ENCODE measurements at regions not wholly inside any gene's neighbourhood (a gene's known extent, or its start where the extent isn't known, plus 50 kb on each side); places are given as distances from the start of the nearest gene placed in this dataset.
A peak's percentile ranks its signal among the peaks of the same experiment; 100 is the strongest.

- peak in 4 of 6 donors; percentile 7 to 89 (median 44) for DNase-seq (ENCODE audit: low read depth in 4 of 6, low spot score in 6 of 6)
- peak overlapping the region; percentile 17 for H3K27ac ChIP-seq (ENCODE audit: low read depth, low read length)
- no peaks in the 10 kb centered on the region for H3K9me3 ChIP-seq (ENCODE audit: control insufficient read depth, insufficient read depth, low read length)
- peaks cover 5% of the 10 kb centered on the region for H3K27me3 ChIP-seq (ENCODE audit: control insufficient read depth, insufficient read depth, low read length)
- H3K4me3 ChIP-seq (ENCODE audit: low read depth, low read length) = no peak overlapping the region
- WGBS (ENCODE audit: insufficient coverage) = no CpG with 5 or more reads among the region's 2 CpGs
- H3K36me3 ChIP-seq (ENCODE audit: control insufficient read depth, insufficient read depth, low read length) = no peaks in the 10 kb centered on the region
- H3K4me1 ChIP-seq (ENCODE audit: control insufficient read depth, insufficient read depth, low read length) = no peaks in the 10 kb centered on the region
Observed at GRCh38 chr20:39541136-39541803, 579.1 kb downstream of the DHX35 start.

DNA sequence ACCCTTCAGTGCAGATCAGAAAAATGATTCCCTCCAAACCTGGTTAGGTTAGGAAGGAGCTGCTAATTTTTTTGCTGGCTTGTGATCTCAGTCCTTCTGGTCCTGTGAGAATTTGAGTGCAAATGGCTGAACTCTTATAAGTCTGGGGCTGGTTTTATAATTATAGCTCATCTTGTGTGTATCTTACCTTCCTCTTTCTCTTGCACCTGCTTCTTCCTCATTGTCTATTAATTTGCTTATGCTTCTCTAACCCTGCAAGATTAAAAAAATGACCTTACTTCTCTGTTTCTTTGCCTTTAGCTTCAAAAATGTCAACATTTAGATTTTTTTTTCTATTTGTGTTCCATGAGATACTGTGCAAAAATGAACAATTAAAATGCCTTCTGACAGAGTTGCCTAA lies 576.2 kb downstream of the DHX35 start:
- Histone ChIP-seq H3K4me1 (ENCODE audit: control insufficient read depth, insufficient read depth, low read length) (no peaks in the 10 kb centered on the region), H3K27me3 (ENCODE audit: control insufficient read depth, insufficient read depth, low read length) (peaks cover 5% of the 10 kb centered on the region), H3K4me3 (ENCODE audit: low read depth, low read length) (no peak overlapping the region), H3K36me3 (ENCODE audit: control insufficient read depth, insufficient read depth, low read length) (no peaks in the 10 kb centered on the region), H3K27ac (ENCODE audit: low read depth, low read length) (no peak overlapping the region), H3K9me3 (ENCODE audit: control insufficient read depth, insufficient read depth, low read length) (no peaks in the 10 kb centered on the region)
- no peak for DNase-seq (ENCODE audit: low read depth in 4 of 6, low spot score in 6 of 6)

DNA sequence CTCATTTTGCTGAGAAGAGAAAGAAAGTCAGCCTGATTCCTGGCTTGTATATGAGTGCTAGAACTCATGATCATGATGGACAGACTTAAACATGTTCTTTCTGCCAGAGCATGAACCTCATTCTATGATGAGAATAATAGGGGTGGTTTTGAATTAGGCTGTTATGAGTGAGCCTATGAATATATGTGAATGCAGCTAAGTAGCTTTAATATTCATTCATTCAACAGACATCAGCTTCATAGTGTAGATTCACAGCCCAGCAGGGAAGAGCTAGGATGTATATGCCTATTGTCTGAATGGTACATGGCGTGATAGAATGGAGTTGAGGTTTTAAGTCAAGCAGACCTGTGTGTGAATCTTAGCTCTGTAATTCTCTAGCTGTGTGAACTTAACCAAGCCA lies 573.2 kb downstream of the DHX35 start:
- Histone ChIP-seq H3K9me3 (ENCODE audit: control insufficient read depth, insufficient read depth, low read length) (no peaks in the 10 kb centered on the region), H3K27me3 (ENCODE audit: control insufficient read depth, insufficient read depth, low read length) (peaks cover 9% of the 10 kb centered on the region), H3K36me3 (ENCODE audit: control insufficient read depth, insufficient read depth, low read length) (no peaks in the 10 kb centered on the region), H3K4me1 (ENCODE audit: control insufficient read depth, insufficient read depth, low read length) (no peaks in the 10 kb centered on the region), H3K4me3 (ENCODE audit: low read depth, low read length) (no peak overlapping the region), H3K27ac (ENCODE audit: low read depth, low read length) (no peak overlapping the region)
- no CpG with 5 or more reads among the region's 1 CpG for WGBS (ENCODE audit: insufficient coverage)
- DNase-seq (ENCODE audit: low read depth in 4 of 6, low spot score in 6 of 6) = no peak

DNA sequence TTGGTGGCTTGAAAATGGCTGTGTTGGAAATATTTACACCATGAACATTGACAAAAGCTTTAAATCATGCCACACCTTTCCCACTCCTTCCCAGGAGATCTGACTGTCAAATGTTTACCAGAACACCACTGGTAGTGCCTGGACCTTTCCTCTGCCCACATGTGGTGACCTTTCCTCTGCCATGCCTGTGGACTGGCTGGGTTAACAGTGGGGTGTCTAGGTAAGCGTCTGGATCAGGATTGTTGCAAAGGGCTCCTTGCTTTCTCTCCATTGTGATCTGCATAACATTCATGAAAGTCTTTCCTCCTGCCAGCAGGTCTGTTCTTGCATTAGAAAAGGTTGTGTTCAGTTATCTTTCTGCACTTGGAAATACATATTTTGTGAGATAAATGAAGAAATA lies 572.7 kb downstream of the DHX35 start:
- Histone ChIP-seq H3K9me3 (ENCODE audit: control insufficient read depth, insufficient read depth, low read length) (no peaks in the 10 kb centered on the region), H3K27ac (ENCODE audit: low read depth, low read length) (no peak overlapping the region), H3K4me1 (ENCODE audit: control insufficient read depth, insufficient read depth, low read length) (no peaks in the 10 kb centered on the region), H3K36me3 (ENCODE audit: control insufficient read depth, insufficient read depth, low read length) (no peaks in the 10 kb centered on the region), H3K4me3 (ENCODE audit: low read depth, low read length) (no peak overlapping the region), H3K27me3 (ENCODE audit: control insufficient read depth, insufficient read depth, low read length) (peaks cover 9% of the 10 kb centered on the region)
- no peak for DNase-seq (ENCODE audit: low read depth in 4 of 6, low spot score in 6 of 6)
- no CpG with 5 or more reads among the region's 1 CpG for WGBS (ENCODE audit: insufficient coverage)

- H3K36me3 ChIP-seq (ENCODE audit: control insufficient read depth, insufficient read depth, low read length) = no peaks in the 10 kb centered on the region
- no peak overlapping the region for H3K4me3 ChIP-seq (ENCODE audit: low read depth, low read length)
- no peaks in the 10 kb centered on the region for H3K4me1 ChIP-seq (ENCODE audit: control insufficient read depth, insufficient read depth, low read length)
- H3K9me3 ChIP-seq (ENCODE audit: control insufficient read depth, insufficient read depth, low read length) = no peaks in the 10 kb centered on the region
- DNase-seq (ENCODE audit: low read depth in 4 of 6, low spot score in 6 of 6) = no peak
- peaks cover 9% of the 10 kb centered on the region for H3K27me3 ChIP-seq (ENCODE audit: control insufficient read depth, insufficient read depth, low read length)
- 88% methylated on average over 1 of the region's 3 CpGs for WGBS (ENCODE audit: insufficient coverage)
- H3K27ac ChIP-seq (ENCODE audit: low read depth, low read length) = no peak overlapping the region
Observed at GRCh38 chr20:39533858-39534257, 571.7 kb downstream of the DHX35 start.

- H3K36me3 ChIP-seq (ENCODE audit: control insufficient read depth, insufficient read depth, low read length) = no peaks in the 10 kb centered on the region
- H3K9me3 ChIP-seq (ENCODE audit: control insufficient read depth, insufficient read depth, low read length) = no peaks in the 10 kb centered on the region
- no peak overlapping the region for H3K27ac ChIP-seq (ENCODE audit: low read depth, low read length)
- no peak for DNase-seq (ENCODE audit: low read depth in 4 of 6, low spot score in 6 of 6)
- H3K27me3 ChIP-seq (ENCODE audit: control insufficient read depth, insufficient read depth, low read length) = peaks cover 7% of the 10 kb centered on the region
- WGBS (ENCODE audit: insufficient coverage) = no CpG with 5 or more reads among the region's 1 CpG
- no peaks in the 10 kb centered on the region for H3K4me1 ChIP-seq (ENCODE audit: control insufficient read depth, insufficient read depth, low read length)
- H3K4me3 ChIP-seq (ENCODE audit: low read depth, low read length) = no peak overlapping the region
Observed at GRCh38 chr20:39532205-39532604, 570.1 kb downstream of the DHX35 start.

DNA sequence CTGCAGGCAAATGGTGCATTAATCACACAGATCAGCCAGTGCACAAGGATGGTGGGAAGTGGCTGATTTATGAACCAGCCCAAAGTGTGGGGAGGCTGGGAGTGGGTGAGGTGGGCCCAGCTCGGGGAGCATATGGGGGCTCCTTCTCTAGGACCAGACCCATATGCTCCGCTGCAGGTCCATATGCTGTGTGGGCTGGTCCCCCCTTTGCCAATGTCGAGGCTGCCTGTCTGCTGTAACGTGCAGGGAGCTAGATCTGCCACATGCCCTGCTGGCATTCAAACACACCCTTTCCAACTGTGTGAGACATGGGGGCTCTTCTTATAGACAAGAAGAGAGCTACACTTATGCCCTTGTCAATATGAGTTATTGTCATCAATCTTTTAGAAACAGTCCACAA lies 566.3 kb downstream of the DHX35 start:
- 57% methylated on average over 1 of the region's 4 CpGs for WGBS (ENCODE audit: insufficient coverage)
- no peaks in the 10 kb centered on the region for H3K36me3 ChIP-seq (ENCODE audit: control insufficient read depth, insufficient read depth, low read length)
- peaks cover 7% of the 10 kb centered on the region for H3K27me3 ChIP-seq (ENCODE audit: control insufficient read depth, insufficient read depth, low read length)
- no peaks in the 10 kb centered on the region for H3K9me3 ChIP-seq (ENCODE audit: control insufficient read depth, insufficient read depth, low read length)
- no peaks in the 10 kb centered on the region for H3K4me1 ChIP-seq (ENCODE audit: control insufficient read depth, insufficient read depth, low read length)
- H3K27ac ChIP-seq (ENCODE audit: low read depth, low read length) = no peak overlapping the region
- DNase-seq (ENCODE audit: low read depth in 4 of 6, low spot score in 6 of 6) = peak in 1 of 6 donors; percentile 86
- H3K4me3 ChIP-seq (ENCODE audit: low read depth, low read length) = no peak overlapping the region

- H3K9me3 ChIP-seq (ENCODE audit: control insufficient read depth, insufficient read depth, low read length) = no peaks in the 10 kb centered on the region
- peaks cover 2% of the 10 kb centered on the region for H3K27me3 ChIP-seq (ENCODE audit: control insufficient read depth, insufficient read depth, low read length)
- H3K27ac ChIP-seq (ENCODE audit: low read depth, low read length) = no peak overlapping the region
- no peaks in the 10 kb centered on the region for H3K4me1 ChIP-seq (ENCODE audit: control insufficient read depth, insufficient read depth, low read length)
- 33% methylated on average over 1 of the region's 4 CpGs for WGBS (ENCODE audit: insufficient coverage)
- no peaks in the 10 kb centered on the region for H3K36me3 ChIP-seq (ENCODE audit: control insufficient read depth, insufficient read depth, low read length)
- DNase-seq (ENCODE audit: low read depth in 4 of 6, low spot score in 6 of 6) = peak in 2 of 6 donors; percentile 61 to 67
- H3K4me3 ChIP-seq (ENCODE audit: low read depth, low read length) = no peak overlapping the region
Observed at GRCh38 chr20:39524371-39524911, 562.3 kb downstream of the DHX35 start.

DNA sequence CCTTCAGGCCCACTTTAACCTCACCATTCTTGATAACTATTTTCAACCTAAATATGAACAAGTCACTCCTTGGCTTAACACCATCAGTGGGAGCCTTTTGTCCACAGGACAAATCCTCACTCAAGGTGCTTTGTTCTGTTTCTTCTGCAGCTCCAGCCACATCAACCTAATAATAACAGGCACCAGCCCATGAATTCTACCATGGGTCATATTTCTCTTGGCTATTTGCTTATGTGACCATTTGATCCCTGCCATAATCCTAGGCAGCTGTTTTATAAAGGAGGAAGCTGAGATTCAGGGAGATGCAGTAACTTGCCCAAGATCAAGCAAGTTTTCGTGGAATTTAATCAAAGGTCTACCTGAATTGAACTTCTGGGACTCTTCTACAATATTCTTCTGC lies 561.3 kb downstream of the DHX35 start:
- Histone ChIP-seq H3K4me3 (ENCODE audit: low read depth, low read length) (no peak overlapping the region), H3K27me3 (ENCODE audit: control insufficient read depth, insufficient read depth, low read length) (no peaks in the 10 kb centered on the region), H3K4me1 (ENCODE audit: control insufficient read depth, insufficient read depth, low read length) (no peaks in the 10 kb centered on the region), H3K9me3 (ENCODE audit: control insufficient read depth, insufficient read depth, low read length) (no peaks in the 10 kb centered on the region), H3K36me3 (ENCODE audit: control insufficient read depth, insufficient read depth, low read length) (no peaks in the 10 kb centered on the region), H3K27ac (ENCODE audit: low read depth, low read length) (no peak overlapping the region)
- WGBS (ENCODE audit: insufficient coverage) = 91% methylated on average over 1 of the region's 1 CpG
- no peak for DNase-seq (ENCODE audit: low read depth in 4 of 6, low spot score in 6 of 6)

- Histone ChIP-seq H3K27me3 (ENCODE audit: control insufficient read depth, insufficient read depth, low read length) (peaks cover 2% of the 10 kb centered on the region), H3K9me3 (ENCODE audit: control insufficient read depth, insufficient read depth, low read length) (no peaks in the 10 kb centered on the region), H3K27ac (ENCODE audit: low read depth, low read length) (no peak overlapping the region), H3K4me1 (ENCODE audit: control insufficient read depth, insufficient read depth, low read length) (no peaks in the 10 kb centered on the region), H3K4me3 (ENCODE audit: low read depth, low read length) (no peak overlapping the region), H3K36me3 (ENCODE audit: control insufficient read depth, insufficient read depth, low read length) (no peaks in the 10 kb centered on the region)
- DNase-seq (ENCODE audit: low read depth in 4 of 6, low spot score in 6 of 6) = no peak
- 85% methylated on average over 5 of the region's 5 CpGs for WGBS (ENCODE audit: insufficient coverage)
Observed at GRCh38 chr20:39518654-39519053, 556.5 kb downstream of the DHX35 start.
